OCI-LY7 (cell line): ENCODE measurements at regions not wholly inside any gene's neighbourhood (a gene's known extent, or its start where the extent isn't known, plus 50 kb on each side); places are given as distances from the start of the nearest gene placed in this dataset.

Experiments used
- BruUV-seq: library from RNA; stranded (reverse); fragments of 400-500 nt; replicated peaks from 2 replicates; lab custom pipeline; 2021; lab: Mats Ljungman, UMichigan
- CTCF ChIA-PET: fragments of 300-600 bp; sonication (Branson Sonifier 250); formaldehyde crosslinking; loops from one replicate; lab custom pipeline; 2022; ENCODE audit warnings: antibody characterized with exemption; ENCODE audit not compliant: unreplicated experiment; lab: Charles Lee
- POLR2A ChIA-PET: fragments of 300-600 bp; sonication (Branson Sonifier 250); formaldehyde crosslinking; loops from one replicate; lab custom pipeline; 2022; ENCODE audit warnings: antibody characterized with exemption; lab: Charles Lee
- DNase-seq: peaks from one replicate; pipeline ENCODE4 v3.0.0-alpha.2; 2015; ENCODE audit warnings: low spot score
- H2AFZ ChIP-seq: fragments of 200-600 bp; sonication (generic), shearing (Covaris generic); 2 replicates; pipeline ENCODE4 v1.6.1; 2014; ENCODE audit warnings: mild to moderate bottlenecking, antibody characterized with exemption, low read length, moderate library complexity
- H3K27ac ChIP-seq: fragments of 200-600 bp; sonication (generic); 2 replicates; pipeline ENCODE4 v1.5.1; 2014; ENCODE audit warnings: mixed run types, low read depth, mild to moderate bottlenecking, moderate library complexity, low read length, inconsistent platforms; ENCODE audit not compliant: poor library complexity, severe bottlenecking
- H3K36me3 ChIP-seq: fragments of 200-600 bp; sonication (generic); 2 replicates; pipeline ENCODE4 v1.6.1; 2014; ENCODE audit warnings: mild to moderate bottlenecking, antibody characterized with exemption, low read length, moderate library complexity, mixed read lengths; ENCODE audit not compliant: insufficient read depth
- H3K4me1 ChIP-seq: fragments of 200-600 bp; sonication (generic); 2 replicates; pipeline ENCODE4 v1.5.1; 2014; ENCODE audit warnings: mild to moderate bottlenecking, low read length; ENCODE audit not compliant: insufficient read depth, poor library complexity, severe bottlenecking
- H3K4me2 ChIP-seq: fragments of 200-600 bp; sonication (generic); 2 replicates; pipeline ENCODE4 v1.6.1; 2014; ENCODE audit warnings: mild to moderate bottlenecking, low read length
- H3K4me3 ChIP-seq: fragments of 200-600 bp; sonication (generic); 2 replicates; pipeline ENCODE4 v1.5.1; 2014; ENCODE audit warnings: mild to moderate bottlenecking, low read depth, low read length; ENCODE audit not compliant: poor library complexity, severe bottlenecking
- H3K79me2 ChIP-seq: fragments of 200-600 bp; sonication (generic); 2 replicates; pipeline ENCODE4 v1.6.1; 2016; ENCODE audit warnings: low read depth, mild to moderate bottlenecking, low read length, moderate library complexity, mixed read lengths; ENCODE audit not compliant: insufficient read depth
- H3K9me2 ChIP-seq: fragments of 200-600 bp; sonication (generic); 2 replicates; pipeline ENCODE4 v1.6.1; 2016; ENCODE audit warnings: mild to moderate bottlenecking, low read length, mixed read lengths; ENCODE audit not compliant: insufficient read depth
- H3K9me3 ChIP-seq: fragments of 200-600 bp; sonication (generic); 2 replicates; pipeline ENCODE4 v1.6.1; 2014; ENCODE audit warnings: mild to moderate bottlenecking, mixed run types, low read length, mixed read lengths
- H4K20me1 ChIP-seq: fragments of 200-600 bp; sonication (generic); 2 replicates; pipeline ENCODE4 v1.6.1; 2014; ENCODE audit warnings: mild to moderate bottlenecking, antibody characterized with exemption, low read length, moderate library complexity, mixed read lengths; ENCODE audit not compliant: insufficient read depth
- EZH2phosphoT487 ChIP-seq: fragments of 200-600 bp; sonication (generic); IDR thresholded peaks from 2 replicates; pipeline ENCODE4 v1.6.1; 2018; ENCODE audit warnings: low read depth, borderline replicate concordance, mild to moderate bottlenecking, mixed run types, antibody characterized with exemption, low read length, moderate library complexity, mixed read lengths
- intact Hi-C: fragments of 100-400 bp; cut with micrococcal nuclease; formaldehyde crosslinking; loops from one replicate; pipeline ENCODE4 v1.10.0; 2022; ENCODE audit not compliant: unreplicated experiment
- TF ChIP-seq, protein P1 (sequence below): fragments of 200-600 bp; sonication (generic); conservative IDR thresholded peaks from 2 replicates; pipeline ENCODE4 v1.5.1; 2014; ENCODE audit warnings: mild to moderate bottlenecking, antibody characterized with exemption, low read length, moderate library complexity, mixed read lengths

DNA sequence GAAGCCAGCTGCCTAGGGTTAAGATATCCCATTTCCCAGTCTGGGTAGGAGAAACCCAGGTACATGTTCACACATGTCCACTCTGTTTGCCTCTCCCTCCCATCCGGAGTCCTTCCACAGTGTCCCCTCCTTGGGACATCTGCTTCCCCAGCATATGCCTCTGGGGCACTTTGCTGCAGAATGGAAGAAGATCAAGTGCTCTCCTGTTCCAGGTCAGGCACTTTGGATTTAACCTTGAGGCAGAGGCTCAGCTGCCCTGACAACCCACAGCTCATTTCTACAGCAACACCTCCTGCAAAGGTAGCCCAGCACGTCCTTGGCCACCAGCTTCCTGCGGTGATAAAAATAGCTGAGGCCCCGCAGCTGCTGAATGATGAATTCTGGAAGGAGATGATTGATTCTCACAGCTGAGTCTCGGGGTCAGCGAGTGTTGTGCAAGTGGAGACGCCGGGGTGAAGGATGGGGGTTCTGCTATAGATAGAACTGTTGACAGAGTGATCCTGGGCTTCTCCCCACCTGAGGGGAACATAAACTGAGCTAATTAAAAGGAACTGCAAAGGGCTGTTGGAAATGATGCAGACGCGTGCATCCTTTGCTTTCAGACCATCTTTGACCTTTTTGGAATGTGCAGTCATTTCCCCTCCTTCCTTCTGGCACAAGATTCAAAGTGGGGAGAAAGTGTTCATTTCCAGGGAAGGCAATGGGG is 145.0 kb downstream of the SLC38A6 start:
- POLR2A ChIA-PET = no interaction called here
- H3K79me2 ChIP-seq = no peaks in the 10 kb centered on the region
- H3K4me1 ChIP-seq = peaks cover 5% of the 10 kb centered on the region
- H3K4me2 ChIP-seq = no peak overlapping the region
- no peak for DNase-seq
- no peaks in the 10 kb centered on the region for H3K36me3 ChIP-seq
- H4K20me1 ChIP-seq = no peaks in the 10 kb centered on the region
- no peaks in the 10 kb centered on the region for H3K9me2 ChIP-seq
- no peak overlapping the region for H3K4me3 ChIP-seq
- no peak overlapping the region for H2AFZ ChIP-seq
- H3K27ac ChIP-seq = no peak overlapping the region
- CTCF ChIA-PET = no interaction called here
- intact Hi-C loops = no loop called here
- BruUV-seq = no TSS peak
- no peaks in the 10 kb centered on the region for H3K9me3 ChIP-seq
- TF ChIP-seq, protein P1, sequence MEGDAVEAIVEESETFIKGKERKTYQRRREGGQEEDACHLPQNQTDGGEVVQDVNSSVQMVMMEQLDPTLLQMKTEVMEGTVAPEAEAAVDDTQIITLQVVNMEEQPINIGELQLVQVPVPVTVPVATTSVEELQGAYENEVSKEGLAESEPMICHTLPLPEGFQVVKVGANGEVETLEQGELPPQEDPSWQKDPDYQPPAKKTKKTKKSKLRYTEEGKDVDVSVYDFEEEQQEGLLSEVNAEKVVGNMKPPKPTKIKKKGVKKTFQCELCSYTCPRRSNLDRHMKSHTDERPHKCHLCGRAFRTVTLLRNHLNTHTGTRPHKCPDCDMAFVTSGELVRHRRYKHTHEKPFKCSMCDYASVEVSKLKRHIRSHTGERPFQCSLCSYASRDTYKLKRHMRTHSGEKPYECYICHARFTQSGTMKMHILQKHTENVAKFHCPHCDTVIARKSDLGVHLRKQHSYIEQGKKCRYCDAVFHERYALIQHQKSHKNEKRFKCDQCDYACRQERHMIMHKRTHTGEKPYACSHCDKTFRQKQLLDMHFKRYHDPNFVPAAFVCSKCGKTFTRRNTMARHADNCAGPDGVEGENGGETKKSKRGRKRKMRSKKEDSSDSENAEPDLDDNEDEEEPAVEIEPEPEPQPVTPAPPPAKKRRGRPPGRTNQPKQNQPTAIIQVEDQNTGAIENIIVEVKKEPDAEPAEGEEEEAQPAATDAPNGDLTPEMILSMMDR = no peak
- no peak for TF ChIP-seq EZH2phosphoT487

DNA sequence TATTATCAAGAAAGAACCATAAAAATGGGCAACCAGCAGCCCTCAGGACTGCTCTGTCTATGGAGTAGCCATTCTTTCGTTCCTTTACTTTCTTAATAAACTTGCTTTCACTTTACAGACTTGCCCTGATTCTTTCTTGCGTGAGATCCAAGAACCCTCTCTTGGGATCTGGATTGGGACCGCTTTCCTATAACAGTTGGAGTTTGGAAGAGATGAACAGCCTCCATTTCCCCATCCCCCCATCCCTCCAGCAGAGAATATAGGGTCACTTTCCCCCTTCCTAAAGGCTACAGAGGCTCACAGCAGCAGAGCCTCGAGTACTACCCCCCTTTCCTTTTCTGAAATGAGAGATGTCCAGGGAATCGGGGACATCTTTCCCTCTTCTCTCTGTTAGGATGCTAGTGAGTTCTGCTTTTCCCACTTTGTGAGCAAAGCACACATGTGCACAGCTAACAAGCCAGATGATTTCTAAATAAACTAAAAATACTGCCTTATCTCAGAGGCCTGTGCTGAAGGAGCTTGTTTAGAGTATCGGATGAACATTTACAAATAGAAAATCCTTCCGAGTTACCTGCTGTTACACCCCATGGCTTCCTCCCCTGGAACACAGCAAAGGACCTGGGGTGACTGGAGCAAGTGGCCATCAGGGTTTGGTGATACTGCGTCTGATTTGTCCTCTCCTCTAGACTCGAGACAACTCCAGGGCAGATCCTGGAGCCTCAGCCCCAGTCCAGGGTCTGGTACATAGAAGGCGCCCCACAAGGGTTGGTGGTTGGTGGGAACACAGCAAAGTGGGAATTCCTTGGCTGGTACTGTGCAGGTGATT is 144.2 kb downstream of the SLC38A6 start:
- CTCF ChIA-PET = no interaction called here
- H2AFZ ChIP-seq = no peak overlapping the region
- H3K9me2 ChIP-seq = no peaks in the 10 kb centered on the region
- H3K27ac ChIP-seq = no peak overlapping the region
- no peaks in the 10 kb centered on the region for H4K20me1 ChIP-seq
- H3K4me1 ChIP-seq = peaks cover 5% of the 10 kb centered on the region
- intact Hi-C loops = no loop called here
- no TSS peak for BruUV-seq
- no peaks in the 10 kb centered on the region for H3K79me2 ChIP-seq
- POLR2A ChIA-PET = interaction anchor here (0.6 kb wide), 1 partner anchor 201 kb away, joined by 4 read pairs; no protein-coding TSS in a partner anchor
- no peaks in the 10 kb centered on the region for H3K36me3 ChIP-seq
- no peak overlapping the region for H3K4me2 ChIP-seq
- no peak overlapping the region for H3K4me3 ChIP-seq
- DNase-seq = no peak
- no peaks in the 10 kb centered on the region for H3K9me3 ChIP-seq
- no peak for TF ChIP-seq EZH2phosphoT487
- TF ChIP-seq, protein P1 = no peak

DNA sequence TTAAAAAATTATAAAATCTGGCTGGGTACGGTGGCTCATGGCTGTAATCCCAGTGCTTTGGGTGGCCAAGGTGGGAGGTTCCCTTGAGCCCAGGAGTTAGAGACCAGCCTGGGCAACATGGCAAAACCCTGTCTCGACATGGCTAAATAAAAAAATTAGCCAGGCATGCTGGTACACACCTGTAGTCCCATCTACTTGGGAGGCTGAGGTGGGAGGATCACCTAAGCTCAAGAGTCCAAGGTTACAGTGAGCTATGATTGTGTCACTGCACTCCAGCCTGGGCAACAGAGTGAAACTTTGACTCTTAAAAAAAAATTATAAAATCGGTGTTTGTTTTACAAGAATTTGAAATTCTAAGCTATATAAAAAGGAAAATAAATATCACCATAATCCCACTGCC is 141.8 kb downstream of the SLC38A6 start:
- Histone ChIP-seq H3K4me3 (no peak overlapping the region), H3K79me2 (no peaks in the 10 kb centered on the region), H3K9me3 (no peaks in the 10 kb centered on the region), H2AFZ (no peak overlapping the region), H3K4me2 (no peak overlapping the region), H3K4me1 (no peaks in the 10 kb centered on the region), H3K36me3 (no peaks in the 10 kb centered on the region), H3K9me2 (no peaks in the 10 kb centered on the region), H4K20me1 (no peaks in the 10 kb centered on the region), H3K27ac (no peak overlapping the region)
- ChIA-PET POLR2A (no interaction called here), CTCF (no interaction called here)
- DNase-seq = no peak
- no TSS peak for BruUV-seq
- intact Hi-C loops = no loop called here
- TF ChIP-seq, protein P1 = no peak
- no peak for TF ChIP-seq EZH2phosphoT487
